Loucy (cell line): ENCODE measurements at regions not wholly inside any gene's neighbourhood (a gene's known extent, or its start where the extent isn't known, plus 50 kb on each side); places are given as distances from the start of the nearest gene placed in this dataset.

Source experiments
- H2AFZ ChIP-seq: fragments of 200-600 bp; sonication (generic); 2 replicates; pipeline ENCODE4 v1.6.0; 2016; ENCODE audit warnings: antibody characterized with exemption, mild to moderate bottlenecking, low read length, moderate library complexity
- H3F3A ChIP-seq: fragments of 200-600 bp; 2 replicates; pipeline ENCODE4 v1.6.0; 2016; ENCODE audit warnings: antibody characterized with exemption, low read depth, mild to moderate bottlenecking
- H3K27me3 ChIP-seq: fragments of 200-600 bp; sonication (generic); 2 replicates; pipeline ENCODE4 v1.6.1; 2014; ENCODE audit warnings: low read length, mild to moderate bottlenecking; ENCODE audit not compliant: insufficient read depth, poor library complexity, severe bottlenecking
- H3K36me3 ChIP-seq: fragments of 200-600 bp; sonication (generic); 2 replicates; pipeline ENCODE4 v1.6.1; 2016; ENCODE audit warnings: low read length; ENCODE audit not compliant: insufficient read depth
- H3K4me1 ChIP-seq: fragments of 200-600 bp; sonication (generic); 2 replicates; pipeline ENCODE4 v1.5.1; 2014; ENCODE audit warnings: low read length, mild to moderate bottlenecking; ENCODE audit not compliant: insufficient read depth, poor library complexity, severe bottlenecking
- H3K4me2 ChIP-seq: fragments of 200-600 bp; sonication (generic); 2 replicates; pipeline ENCODE4 v1.6.0; 2014; ENCODE audit warnings: antibody characterized with exemption, low read length, low read depth, mild to moderate bottlenecking; ENCODE audit not compliant: poor library complexity, severe bottlenecking
- H3K4me3 ChIP-seq: fragments of 200-600 bp; sonication (generic); 2 replicates; pipeline ENCODE4 v1.5.1; 2014; ENCODE audit warnings: low read length, mild to moderate bottlenecking, mixed read lengths; ENCODE audit not compliant: poor library complexity, severe bottlenecking
- H3K79me2 ChIP-seq: fragments of 200-600 bp; sonication (generic); 2 replicates; pipeline ENCODE4 v1.6.1; 2014; ENCODE audit warnings: low read length; ENCODE audit not compliant: insufficient read depth
- H3K9ac ChIP-seq: fragments of 200-600 bp; sonication (generic); 2 replicates; pipeline ENCODE4 v1.6.0; 2014; ENCODE audit warnings: mild to moderate bottlenecking, low read depth, low read length, moderate library complexity; ENCODE audit not compliant: poor library complexity, severe bottlenecking
- H3K9me2 ChIP-seq: fragments of 200-600 bp; sonication (generic); replicated peaks from 2 replicates; pipeline ENCODE4 v1.6.1; 2016; ENCODE audit warnings: low read depth, low read length, mixed read lengths
- H3K9me3 ChIP-seq: fragments of 200-600 bp; sonication (generic); 2 replicates; pipeline ENCODE4 v1.6.1; 2014; ENCODE audit warnings: mild to moderate bottlenecking, antibody characterized with exemption, low read length, low read depth; ENCODE audit not compliant: insufficient read depth
- H4K20me1 ChIP-seq: fragments of 200-600 bp; sonication (generic); 2 replicates; pipeline ENCODE4 v1.6.0; 2014; ENCODE audit warnings: antibody characterized with exemption, low read length, mild to moderate bottlenecking; ENCODE audit not compliant: insufficient read depth, poor library complexity, severe bottlenecking
- EZH2phosphoT487 ChIP-seq: fragments of 200-600 bp; IDR thresholded peaks from 2 replicates; pipeline ENCODE4 v1.6.1; 2018; ENCODE audit warnings: antibody characterized with exemption, mild to moderate bottlenecking, moderate library complexity, borderline replicate concordance
- TF ChIP-seq, protein P1 (sequence below): fragments of 200-600 bp; sonication (generic); conservative IDR thresholded peaks from 2 replicates; pipeline ENCODE4 v1.5.1; 2014; ENCODE audit warnings: mild to moderate bottlenecking, antibody characterized with exemption, low read length

GRCh38 chr4:163757219-163757618 lies 262.7 kb downstream of the TMA16 start:
- Histone ChIP-seq H3K9ac (no peak overlapping the region), H3K4me3 (no peak overlapping the region), H3K79me2 (no peaks in the 10 kb centered on the region), H3K4me1 (peaks cover 9% of the 10 kb centered on the region), H3F3A (peaks cover 3% of the 10 kb centered on the region; the same call in 1 of the 2 replicates), H3K36me3 (no peaks in the 10 kb centered on the region), H3K4me2 (no peak overlapping the region), H2AFZ (no peak overlapping the region), H3K9me2 (no peaks in the 10 kb centered on the region), H3K27me3 (no peaks in the 10 kb centered on the region), H4K20me1 (no peaks in the 10 kb centered on the region), H3K9me3 (no peaks in the 10 kb centered on the region)
- no peak for TF ChIP-seq EZH2phosphoT487
- TF ChIP-seq, protein P1, sequence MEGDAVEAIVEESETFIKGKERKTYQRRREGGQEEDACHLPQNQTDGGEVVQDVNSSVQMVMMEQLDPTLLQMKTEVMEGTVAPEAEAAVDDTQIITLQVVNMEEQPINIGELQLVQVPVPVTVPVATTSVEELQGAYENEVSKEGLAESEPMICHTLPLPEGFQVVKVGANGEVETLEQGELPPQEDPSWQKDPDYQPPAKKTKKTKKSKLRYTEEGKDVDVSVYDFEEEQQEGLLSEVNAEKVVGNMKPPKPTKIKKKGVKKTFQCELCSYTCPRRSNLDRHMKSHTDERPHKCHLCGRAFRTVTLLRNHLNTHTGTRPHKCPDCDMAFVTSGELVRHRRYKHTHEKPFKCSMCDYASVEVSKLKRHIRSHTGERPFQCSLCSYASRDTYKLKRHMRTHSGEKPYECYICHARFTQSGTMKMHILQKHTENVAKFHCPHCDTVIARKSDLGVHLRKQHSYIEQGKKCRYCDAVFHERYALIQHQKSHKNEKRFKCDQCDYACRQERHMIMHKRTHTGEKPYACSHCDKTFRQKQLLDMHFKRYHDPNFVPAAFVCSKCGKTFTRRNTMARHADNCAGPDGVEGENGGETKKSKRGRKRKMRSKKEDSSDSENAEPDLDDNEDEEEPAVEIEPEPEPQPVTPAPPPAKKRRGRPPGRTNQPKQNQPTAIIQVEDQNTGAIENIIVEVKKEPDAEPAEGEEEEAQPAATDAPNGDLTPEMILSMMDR: no peak

DNA sequence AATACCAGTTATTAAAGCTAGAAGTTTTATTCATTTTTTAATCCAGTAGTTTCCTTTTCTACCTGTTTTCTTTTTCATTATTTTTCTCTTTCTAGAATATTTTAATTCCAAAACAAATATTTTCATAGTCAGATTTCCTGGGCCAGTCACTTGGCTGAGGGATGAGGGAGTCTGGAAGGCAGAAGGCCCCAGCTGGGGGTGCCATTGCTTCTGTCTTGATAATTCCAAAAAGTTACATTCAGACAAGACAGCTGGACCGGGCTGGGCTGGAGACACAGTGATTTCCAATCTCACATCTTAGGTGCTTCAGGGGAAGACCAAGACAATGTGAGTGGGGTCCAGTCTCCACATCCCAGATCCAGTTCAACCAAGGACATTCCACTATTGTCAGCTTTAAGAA lies 263.5 kb downstream of the TMA16 start:
- Histone ChIP-seq H3K9me2 (no peaks in the 10 kb centered on the region), H2AFZ (no peak overlapping the region), H3K9me3 (no peaks in the 10 kb centered on the region), H3K79me2 (no peaks in the 10 kb centered on the region), H4K20me1 (no peaks in the 10 kb centered on the region), H3K4me3 (no peak overlapping the region), H3K4me2 (no peak overlapping the region), H3K4me1 (peaks cover 9% of the 10 kb centered on the region), H3F3A (peaks cover 3% of the 10 kb centered on the region; the same call in 1 of the 2 replicates), H3K36me3 (no peaks in the 10 kb centered on the region), H3K9ac (no peak overlapping the region), H3K27me3 (no peaks in the 10 kb centered on the region)
- TF ChIP-seq EZH2phosphoT487: no peak
- TF ChIP-seq, protein P1: 0 out of 2 replicates have a peak, but pooled peaks have one; percentile 10

GRCh38 chr4:163762741-163763140 lies 268.3 kb downstream of the TMA16 start:
- no peaks in the 10 kb centered on the region for H3K9me3 ChIP-seq
- H3K9me2 ChIP-seq: no peaks in the 10 kb centered on the region
- H3K9ac ChIP-seq: no peak overlapping the region
- no peak overlapping the region for H2AFZ ChIP-seq
- no peaks in the 10 kb centered on the region for H4K20me1 ChIP-seq
- H3K4me3 ChIP-seq: no peak overlapping the region
- no peaks in the 10 kb centered on the region for H3K4me1 ChIP-seq
- no peak overlapping the region for H3K4me2 ChIP-seq
- no peaks in the 10 kb centered on the region for H3K36me3 ChIP-seq
- no peaks in the 10 kb centered on the region for H3K27me3 ChIP-seq
- no peaks in the 10 kb centered on the region for H3F3A ChIP-seq
- TF ChIP-seq, protein P1: no peak
- TF ChIP-seq EZH2phosphoT487: no peak
- H3K79me2 ChIP-seq: no peaks in the 10 kb centered on the region
